Lower lobe of right lung (tissue), 2 donors: ENCODE measurements at regions not wholly inside any gene's neighbourhood (a gene's known extent, or its start where the extent isn't known, plus 50 kb on each side); places are given as distances from the start of the nearest gene placed in this dataset.
A peak's percentile ranks its signal among the peaks of the same experiment; 100 is the strongest.

ENCODE experiments used
- ATAC-seq, 2 donors: fragments of 200-7000 bp; cut with Tn5 transposase; one replicate each; pipeline ENCODE4 v1.9.1; 2020 to 2022; ENCODE audit warnings: mild to moderate bottlenecking in 2 of 2, moderate library complexity in 2 of 2
- DNase-seq: peaks from one replicate; pipeline ENCODE4 v3.0.0-alpha.2; 2020
- H3K27ac ChIP-seq: fragments of 200-600 bp; one replicate; pipeline ENCODE4 v1.8.0; 2022
- H3K27me3 ChIP-seq: fragments of 200-600 bp; one replicate; pipeline ENCODE4 v1.8.0; 2022; ENCODE audit warnings: low read depth
- H3K36me3 ChIP-seq: fragments of 200-600 bp; one replicate; pipeline ENCODE4 v1.8.0; 2022; ENCODE audit warnings: mild to moderate bottlenecking
- H3K4me1 ChIP-seq: fragments of 200-600 bp; one replicate; pipeline ENCODE4 v1.8.0; 2022
- H3K4me3 ChIP-seq: fragments of 200-600 bp; one replicate; pipeline ENCODE4 v1.8.0; 2022; ENCODE audit warnings: mild to moderate bottlenecking
- H3K9me3 ChIP-seq: fragments of 200-600 bp; one replicate; pipeline ENCODE4 v1.8.0; 2022
- CTCF ChIP-seq: fragments of 200-600 bp; IDR thresholded peaks from one replicate; pipeline ENCODE4 v1.8.0; 2022; ENCODE audit warnings: antibody characterized with exemption, mild to moderate bottlenecking
- intact Hi-C: fragments of 100-400 bp; cut with DNase I; formaldehyde crosslinking; loops from one replicate; pipeline ENCODE4 v1.11.0; 2022
- donor health status: DM: no; HTN: yes; CAD: no; lungs with severe emphysema.

DNA sequence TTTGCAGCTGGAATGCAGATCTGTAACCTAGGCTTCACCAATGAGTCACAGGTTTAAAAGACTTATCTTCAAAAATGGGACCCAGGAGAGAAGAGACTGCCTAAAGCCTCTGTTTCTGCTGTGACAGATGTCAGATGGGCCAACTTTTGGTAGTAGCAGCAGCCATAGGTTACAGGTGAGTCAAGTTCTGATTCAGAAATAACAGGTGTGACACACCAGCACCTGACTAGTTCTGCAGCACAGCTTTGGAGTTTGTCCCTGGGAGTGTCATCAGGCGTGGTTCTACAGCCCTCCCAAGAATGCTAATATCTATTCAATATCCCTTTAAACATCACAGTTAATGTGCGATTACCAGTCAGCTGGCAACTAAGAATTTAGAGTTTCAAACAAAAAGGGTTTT is 121.9 kb upstream of the BTN3A2 start:
- H3K4me3 ChIP-seq = no peak overlapping the region
- DNase-seq (no peak), ATAC-seq (no peak)
- H3K4me1 ChIP-seq = no peaks in the 10 kb centered on the region
- H3K9me3 ChIP-seq = no peaks in the 10 kb centered on the region
- H3K27me3 ChIP-seq = peaks cover 31% of the 10 kb centered on the region
- intact Hi-C loops = no loop called here
- H3K27ac ChIP-seq = no peak overlapping the region
- TF ChIP-seq CTCF = no peak
- H3K36me3 ChIP-seq = no peaks in the 10 kb centered on the region

DNA sequence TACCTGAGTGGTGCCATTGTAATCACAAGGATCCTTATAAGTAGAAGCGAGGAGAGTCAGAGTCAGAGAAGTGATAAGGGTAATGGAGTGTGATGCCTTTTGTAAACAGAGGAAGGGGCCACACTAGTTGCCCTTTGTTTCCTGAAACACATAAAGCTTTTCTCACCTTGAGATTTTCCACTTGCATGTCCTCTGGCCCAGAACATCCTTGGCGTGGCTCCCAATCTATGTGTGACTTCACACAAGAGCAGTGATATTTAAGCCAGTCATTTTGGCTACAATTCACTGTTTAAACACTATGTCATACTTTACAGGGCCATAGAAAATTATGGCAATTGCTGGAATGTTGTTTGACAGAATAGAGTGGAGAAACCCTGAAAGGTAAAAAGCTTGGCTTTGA is 121.2 kb upstream of the BTN3A2 start:
- intact Hi-C loops = no loop called here
- Histone ChIP-seq H3K4me1 (no peaks in the 10 kb centered on the region), H3K4me3 (no peak overlapping the region), H3K36me3 (no peaks in the 10 kb centered on the region), H3K9me3 (no peaks in the 10 kb centered on the region), H3K27ac (no peak overlapping the region), H3K27me3 (peaks cover 32% of the 10 kb centered on the region)
- no peak for ATAC-seq
- no peak for DNase-seq
- no peak for TF ChIP-seq CTCF

- no peaks in the 10 kb centered on the region for H3K36me3 ChIP-seq
- peaks cover 38% of the 10 kb centered on the region for H3K27me3 ChIP-seq
- intact Hi-C loops = no loop called here
- TF ChIP-seq CTCF = no peak
- DNase-seq (no peak), ATAC-seq (no peak)
- peaks cover 17% of the 10 kb centered on the region for H3K4me1 ChIP-seq
- H3K9me3 ChIP-seq = no peaks in the 10 kb centered on the region
- no peak overlapping the region for H3K27ac ChIP-seq
- H3K4me3 ChIP-seq = no peak overlapping the region
Observed at GRCh38 chr6:26246058-26246457, 118.9 kb upstream of the BTN3A2 start.

DNA sequence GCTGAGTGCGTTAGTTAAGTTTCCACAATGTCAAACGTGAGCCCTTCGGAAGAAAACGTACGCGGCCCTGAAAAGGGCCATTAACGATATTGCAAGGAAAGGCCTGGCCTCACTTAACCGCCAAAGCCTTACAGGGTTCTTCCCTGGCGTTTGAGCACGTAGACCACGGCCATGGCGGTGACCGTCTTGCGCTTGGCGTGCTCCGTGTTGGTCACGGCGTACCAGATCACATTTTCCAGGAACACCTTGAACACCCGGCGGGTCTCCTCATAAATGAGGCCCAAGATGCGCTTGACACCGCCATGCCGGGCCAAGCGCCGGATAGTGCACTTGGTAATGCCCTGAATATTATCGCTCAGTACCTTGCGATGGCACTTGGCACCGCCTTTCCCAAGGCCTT is 118.4 kb upstream of the BTN3A2 start:
- intact Hi-C loops = no loop called here
- no peak for TF ChIP-seq CTCF
- H3K27me3 ChIP-seq = peaks cover 38% of the 10 kb centered on the region
- no peak overlapping the region for H3K4me3 ChIP-seq
- H3K9me3 ChIP-seq = no peaks in the 10 kb centered on the region
- H3K36me3 ChIP-seq = no peaks in the 10 kb centered on the region
- no peak overlapping the region for H3K27ac ChIP-seq
- DNase-seq (no peak), ATAC-seq (no peak)
- peaks cover 18% of the 10 kb centered on the region for H3K4me1 ChIP-seq

DNA sequence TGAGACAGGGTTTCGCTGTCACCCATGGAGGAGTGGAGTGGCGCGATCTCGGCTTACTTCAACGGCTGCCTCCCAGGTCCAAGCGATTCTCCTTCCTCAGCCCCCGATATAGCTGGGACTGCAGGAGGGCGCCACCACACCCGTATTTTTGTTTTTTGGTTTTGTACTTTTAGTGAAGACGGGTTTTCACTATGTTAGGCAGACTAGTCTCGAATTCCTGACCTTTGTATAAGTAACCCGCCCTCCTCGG is 115.4 kb upstream of the BTN3A2 start:
- Histone ChIP-seq H3K4me1 (peaks cover 18% of the 10 kb centered on the region), H3K9me3 (no peaks in the 10 kb centered on the region), H3K27me3 (peaks cover 47% of the 10 kb centered on the region), H3K36me3 (no peaks in the 10 kb centered on the region), H3K27ac (peak overlapping the region; percentile 77), H3K4me3 (peak overlapping the region; percentile 58)
- DNase-seq = no peak
- TF ChIP-seq CTCF = no peak
- intact Hi-C loops = no loop called here
- ATAC-seq = peak; percentile 38 to 61
